ENCODE measurements at regions not wholly inside any gene's neighbourhood (a gene's known extent, or its start where the extent isn't known, plus 50 kb on each side); places are given as distances from the start of the nearest gene placed in this dataset.

- no peak for DNase-seq (ENCODE audit: low read depth)
- TF ChIP-seq CTCF (IDR thresholded peaks at IDR 0.05; ENCODE audit: insufficient read depth, low read length), result no peak
- no peak overlapping the region for H3K4me3 ChIP-seq (ENCODE audit: low read depth, low read length)
These were observed 696.9 kb upstream of the C9orf72 start for GRCh38 chr9:28270156-28270555.

- H3K4me3 ChIP-seq (ENCODE audit: low read depth, low read length), result no peak overlapping the region
- no peak for TF ChIP-seq CTCF (IDR thresholded peaks at IDR 0.05; ENCODE audit: insufficient read depth, low read length)
- DNase-seq (ENCODE audit: low read depth), result no peak
These were observed 698.8 kb upstream of the C9orf72 start for GRCh38 chr9:28272127-28272526.

- no peak for DNase-seq (ENCODE audit: low read depth)
- TF ChIP-seq CTCF (IDR thresholded peaks at IDR 0.05; ENCODE audit: insufficient read depth, low read length), result no peak
- no peak overlapping the region for H3K4me3 ChIP-seq (ENCODE audit: low read depth, low read length)
These were observed 714.2 kb upstream of the C9orf72 start for GRCh38 chr9:28287455-28287854.

GRCh38 chr9:28289746-28290145, 716.5 kb upstream of the C9orf72 start:
- no peak for TF ChIP-seq CTCF (IDR thresholded peaks at IDR 0.05; ENCODE audit: insufficient read depth, low read length)
- H3K4me3 ChIP-seq (ENCODE audit: low read depth, low read length), result no peak overlapping the region
- no peak for DNase-seq (ENCODE audit: low read depth)

GRCh38 chr9:28293369-28294090, 720.2 kb upstream of the C9orf72 start:
- DNase-seq (ENCODE audit: low read depth), result no peak

GRCh38 chr9:28301281-28301680, 728.0 kb upstream of the C9orf72 start:
- no peak for DNase-seq (ENCODE audit: low read depth)
- TF ChIP-seq CTCF (IDR thresholded peaks at IDR 0.05; ENCODE audit: insufficient read depth, low read length), result no peak
- no peak overlapping the region for H3K4me3 ChIP-seq (ENCODE audit: low read depth, low read length)

More at GRCh38 chr9:28293369-28294090, 720.2 kb upstream of the C9orf72 start:
- no peak overlapping the region for H3K4me3 ChIP-seq (ENCODE audit: low read depth, low read length)
- TF ChIP-seq CTCF (IDR thresholded peaks at IDR 0.05; ENCODE audit: insufficient read depth, low read length), result no peak

GRCh38 chr9:28317745-28318144, 744.5 kb upstream of the C9orf72 start:
- no peak for TF ChIP-seq CTCF (IDR thresholded peaks at IDR 0.05; ENCODE audit: insufficient read depth, low read length)
- DNase-seq (ENCODE audit: low read depth), result no peak
- H3K4me3 ChIP-seq (ENCODE audit: low read depth, low read length), result no peak overlapping the region
